CD4-positive, alpha-beta T cell treated with Interleukin-15 for 4 hours (primary cell): ENCODE measurements at regions not wholly inside any gene's neighbourhood (a gene's known extent, or its start where the extent isn't known, plus 50 kb on each side); places are given as distances from the start of the nearest gene placed in this dataset.

Experiments used
- DNase-seq: peaks from one replicate; pipeline ENCODE4 v3.0.0-alpha.2; 2020; ENCODE audit warnings: low spot score

DNA sequence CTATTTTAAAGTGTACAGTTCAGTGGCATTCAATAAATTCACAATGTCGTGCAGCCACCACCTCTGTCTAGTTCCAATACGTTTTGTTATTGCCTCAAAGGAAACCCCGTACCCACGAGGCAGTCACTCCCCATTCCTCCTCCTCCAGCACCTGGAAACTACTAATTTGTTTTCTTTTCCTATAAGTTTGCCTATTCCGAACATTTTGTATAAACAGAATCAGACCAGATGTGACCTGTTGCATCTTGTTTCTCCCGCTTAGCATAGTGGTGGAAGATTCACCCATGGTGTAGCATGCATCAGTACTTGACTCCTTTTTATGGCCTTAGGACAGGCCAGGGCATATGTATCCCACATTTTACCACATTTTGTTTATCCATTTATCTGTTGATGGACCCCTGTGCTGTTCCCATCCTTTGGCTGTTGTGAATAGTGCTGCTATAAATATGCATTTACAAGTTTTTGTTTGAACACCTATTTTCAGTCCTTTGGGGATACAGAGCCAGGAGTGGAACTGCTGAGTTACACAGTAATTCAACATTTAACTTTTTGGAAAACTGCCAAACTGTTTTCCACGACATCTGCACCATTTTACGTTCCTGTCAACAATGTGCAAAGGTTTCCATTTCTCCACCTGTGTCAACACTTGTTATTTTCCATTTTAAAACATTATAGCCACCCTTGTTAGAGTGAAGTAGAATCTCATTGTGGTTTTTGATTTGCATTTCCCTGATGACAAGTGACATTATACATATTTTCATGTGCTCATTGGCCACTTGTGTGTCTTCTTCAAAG, 57.8 kb upstream of the STX18 start:
- DNase-seq = no peak

DNA sequence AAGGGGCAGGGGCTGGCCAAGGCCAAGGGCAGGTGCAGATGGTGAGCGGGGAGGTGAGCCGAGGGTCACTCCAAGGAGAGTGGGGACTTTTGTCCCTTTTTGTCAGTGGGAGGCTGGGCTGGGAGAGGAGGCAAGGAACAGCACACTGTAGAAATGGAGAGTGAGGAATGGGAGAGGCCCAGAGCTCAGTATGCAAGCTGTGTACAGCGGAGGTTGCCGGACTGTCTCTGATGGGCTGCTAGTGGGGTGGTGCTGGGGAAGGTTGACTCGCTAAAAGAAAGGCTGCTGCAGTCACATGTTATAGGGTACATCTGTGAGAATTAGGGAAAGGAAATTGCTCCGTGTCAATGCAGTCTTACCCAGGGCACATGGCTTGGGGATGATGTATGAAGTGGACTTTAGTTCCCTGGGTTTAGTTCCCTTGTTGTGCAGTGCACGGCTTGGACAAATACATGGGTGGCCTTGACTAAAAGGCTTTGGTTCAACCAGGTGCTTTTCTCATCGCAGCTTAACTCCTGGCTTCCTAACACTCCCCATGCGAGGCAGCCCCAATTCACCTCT, 57.1 kb upstream of the STX18 start:
- no peak for DNase-seq

DNA sequence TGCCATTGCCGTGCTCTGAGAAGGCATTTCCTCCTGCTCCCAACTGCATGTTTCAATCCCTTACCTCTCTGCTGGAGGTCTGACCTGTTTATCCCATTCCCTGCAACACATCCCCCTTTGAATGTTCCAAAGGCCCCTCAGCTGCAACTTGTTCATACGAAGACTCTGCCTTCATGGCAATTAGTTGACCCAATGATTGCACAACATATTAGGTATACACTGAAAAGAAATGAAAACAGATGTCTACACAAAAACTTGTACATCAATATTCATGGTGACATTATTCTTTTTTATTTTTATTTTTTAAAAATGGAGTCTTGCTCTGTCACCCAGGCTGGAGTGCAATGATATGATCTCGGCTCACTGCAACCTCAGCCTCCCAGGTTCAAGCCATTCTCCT, 54.9 kb upstream of the STX18 start:
- DNase-seq = no peak

DNA sequence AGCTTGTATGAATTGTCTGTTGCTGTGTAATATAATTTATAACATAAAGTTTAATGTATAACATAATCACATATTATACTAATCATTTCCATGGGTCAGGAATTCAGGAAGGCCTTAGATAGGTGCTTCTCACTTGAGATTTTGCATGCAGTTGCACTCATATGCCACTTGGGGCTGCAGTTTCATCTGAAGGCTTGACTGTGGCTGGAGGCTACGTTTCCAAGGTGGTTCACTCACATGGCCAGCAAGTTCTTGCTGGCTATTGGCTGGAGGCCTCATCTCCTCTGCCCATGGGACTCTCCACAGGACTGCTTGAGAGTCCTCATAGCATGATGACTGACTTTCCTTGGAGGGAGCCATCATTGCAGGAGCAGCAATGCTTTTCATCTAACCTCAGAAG, 53.4 kb upstream of the STX18 start:
- DNase-seq = no peak

DNA sequence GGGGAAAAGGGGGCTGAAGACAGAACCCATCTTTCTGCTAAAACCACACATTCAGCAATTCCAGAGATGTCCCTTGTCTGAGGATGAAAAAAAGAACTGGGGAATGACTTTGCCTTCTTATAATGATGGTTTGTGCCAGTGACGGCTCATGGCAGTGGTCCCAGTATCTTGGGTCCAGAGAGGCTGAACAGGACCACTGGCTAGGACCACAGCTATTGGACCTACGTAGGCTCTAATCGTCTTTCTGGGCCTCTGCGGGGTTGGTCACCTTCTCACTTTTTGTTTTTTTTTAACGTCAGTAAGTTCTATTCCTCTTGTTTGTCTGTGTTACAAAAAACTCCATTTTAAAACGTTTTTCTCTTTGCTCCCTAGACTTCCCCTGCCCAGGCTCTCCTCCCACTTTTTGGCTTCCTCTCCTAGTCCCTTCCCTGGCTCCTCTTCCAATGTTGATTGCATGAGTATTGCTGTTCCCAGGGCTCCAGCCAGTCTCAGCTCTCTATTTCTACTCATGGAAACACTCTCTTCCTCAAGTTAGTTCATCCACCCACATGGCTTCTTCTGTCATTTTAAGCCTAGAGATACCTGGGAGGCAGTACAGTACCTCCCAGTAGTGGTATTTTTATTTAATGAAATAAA, 52.6 kb upstream of the STX18 start:
- no peak for DNase-seq

DNA sequence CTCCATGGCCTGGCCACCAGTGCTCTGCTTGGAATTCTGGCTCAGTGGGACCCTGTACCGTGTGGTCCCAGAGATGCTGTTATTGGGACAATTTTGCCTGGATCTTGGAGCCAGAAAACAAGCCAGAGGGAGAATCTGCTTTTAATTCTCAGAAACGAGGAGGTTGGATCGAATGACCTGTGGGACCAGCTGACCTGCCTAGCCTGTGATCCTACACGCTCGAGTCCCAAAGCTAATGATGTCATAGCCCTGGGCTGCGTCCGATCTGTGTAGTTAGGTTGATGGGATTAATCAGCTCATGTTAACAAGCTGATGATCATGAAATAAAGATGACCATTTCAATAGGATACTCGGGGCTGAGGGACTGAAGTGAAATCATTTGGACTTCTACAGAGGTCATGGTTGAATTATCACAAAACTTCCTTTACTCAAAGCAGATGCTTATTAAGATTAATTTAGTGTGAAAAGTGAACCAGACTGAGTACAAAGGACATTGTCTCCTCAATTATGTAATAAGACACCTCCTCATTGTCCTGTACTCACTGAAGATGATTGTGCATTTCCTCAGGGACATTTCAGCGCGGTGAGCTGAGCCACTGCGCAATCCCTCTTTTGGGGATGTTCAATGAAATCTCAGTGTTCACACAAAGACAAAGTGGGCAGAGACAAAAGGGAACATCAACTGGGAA, 51.9 kb upstream of the STX18 start:
- no peak for DNase-seq

DNA sequence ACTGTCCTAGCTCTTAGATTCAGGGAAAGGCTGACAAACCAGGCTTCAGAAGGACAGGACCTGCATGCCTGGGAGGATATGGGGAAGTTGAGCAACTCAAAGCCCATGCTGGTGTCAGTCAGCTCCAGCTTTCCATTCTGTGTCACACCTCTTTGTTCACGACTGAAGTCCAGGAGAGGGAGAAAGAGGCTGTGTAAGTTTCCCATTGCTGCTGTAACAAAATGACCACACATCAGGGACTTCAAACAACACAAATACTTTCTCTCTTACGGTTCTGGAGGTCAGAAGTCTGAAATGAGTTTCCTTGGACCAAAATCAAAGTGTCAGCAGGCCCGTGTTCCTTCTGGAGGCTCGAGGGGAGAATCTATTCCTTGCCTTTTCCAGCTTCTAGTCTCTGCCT, 50.6 kb upstream of the STX18 start:
- no peak for DNase-seq
